ENCODE measurements at regions not wholly inside any gene's neighbourhood (a gene's known extent, or its start where the extent isn't known, plus 50 kb on each side); places are given as distances from the start of the nearest gene placed in this dataset.

DNA sequence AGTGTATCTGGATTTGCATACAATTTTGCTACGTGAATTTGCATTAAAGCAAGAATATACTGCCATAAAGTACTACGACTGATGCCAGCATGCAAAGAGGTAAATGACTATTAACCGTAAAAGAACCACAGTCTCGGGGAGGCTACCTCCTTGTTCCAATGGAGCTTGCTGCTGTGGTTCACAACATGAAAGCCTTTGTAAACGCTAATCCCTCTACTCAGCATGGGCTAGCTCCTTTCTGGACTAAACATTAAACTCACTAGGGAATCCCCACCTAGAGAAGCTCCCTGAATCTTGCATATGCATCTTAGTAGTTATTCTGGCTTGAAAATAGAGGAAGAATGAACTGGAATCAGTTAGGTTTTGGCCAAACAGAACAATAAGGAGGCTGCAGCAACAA lies 60.5 kb upstream of the ARHGAP32 start:
- Histone ChIP-seq H3K27me3 (replicated peaks; ENCODE audit: insufficient read depth) (no peaks in the 10 kb centered on the region), H3K36me3 (no peaks in the 10 kb centered on the region), H3K4me1 (replicated peaks) (no peaks in the 10 kb centered on the region), H3K4me3 (no peak overlapping the region), H3K27ac (no peak overlapping the region), H3K9me3 (no peaks in the 10 kb centered on the region)
- TF ChIP-seq, protein P1, sequence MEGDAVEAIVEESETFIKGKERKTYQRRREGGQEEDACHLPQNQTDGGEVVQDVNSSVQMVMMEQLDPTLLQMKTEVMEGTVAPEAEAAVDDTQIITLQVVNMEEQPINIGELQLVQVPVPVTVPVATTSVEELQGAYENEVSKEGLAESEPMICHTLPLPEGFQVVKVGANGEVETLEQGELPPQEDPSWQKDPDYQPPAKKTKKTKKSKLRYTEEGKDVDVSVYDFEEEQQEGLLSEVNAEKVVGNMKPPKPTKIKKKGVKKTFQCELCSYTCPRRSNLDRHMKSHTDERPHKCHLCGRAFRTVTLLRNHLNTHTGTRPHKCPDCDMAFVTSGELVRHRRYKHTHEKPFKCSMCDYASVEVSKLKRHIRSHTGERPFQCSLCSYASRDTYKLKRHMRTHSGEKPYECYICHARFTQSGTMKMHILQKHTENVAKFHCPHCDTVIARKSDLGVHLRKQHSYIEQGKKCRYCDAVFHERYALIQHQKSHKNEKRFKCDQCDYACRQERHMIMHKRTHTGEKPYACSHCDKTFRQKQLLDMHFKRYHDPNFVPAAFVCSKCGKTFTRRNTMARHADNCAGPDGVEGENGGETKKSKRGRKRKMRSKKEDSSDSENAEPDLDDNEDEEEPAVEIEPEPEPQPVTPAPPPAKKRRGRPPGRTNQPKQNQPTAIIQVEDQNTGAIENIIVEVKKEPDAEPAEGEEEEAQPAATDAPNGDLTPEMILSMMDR (IDR thresholded peaks at IDR 0.05) = no peak
- TF ChIP-seq POLR2A (IDR thresholded peaks at IDR 0.05) (no peak), POLR2AphosphoS5 (IDR thresholded peaks at IDR 0.05) (no peak)
- intact Hi-C loops (cut with DNase I) = no loop called here
- no peak for DNase-seq (ENCODE audit: low spot score)
- whole genome bisulfite sequencing = 83% methylated on average over 5 of the region's 5 CpGs

DNA sequence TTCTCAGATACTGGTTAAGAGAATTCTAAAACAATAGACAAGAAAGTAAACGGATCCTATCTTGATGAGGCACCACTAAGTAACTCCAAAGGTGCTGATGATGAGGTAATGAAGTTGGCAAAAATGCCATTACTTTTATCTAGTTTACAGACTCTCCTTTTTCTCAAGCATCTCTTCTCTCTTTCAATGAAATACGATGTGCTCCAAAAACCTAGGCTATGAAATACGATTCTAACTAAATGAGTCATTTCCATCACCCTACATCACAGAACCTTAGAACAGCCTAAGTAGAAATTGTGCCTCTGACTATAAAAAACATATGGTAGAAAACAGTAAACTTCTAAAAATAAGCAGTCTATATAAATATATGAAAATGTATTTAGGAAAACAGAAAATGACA lies 58.9 kb upstream of the ARHGAP32 start:
- H3K27ac ChIP-seq = no peak overlapping the region
- H3K4me3 ChIP-seq = no peak overlapping the region
- H3K4me1 ChIP-seq (replicated peaks) = no peaks in the 10 kb centered on the region
- no peaks in the 10 kb centered on the region for H3K9me3 ChIP-seq
- no peaks in the 10 kb centered on the region for H3K36me3 ChIP-seq
- 62% methylated on average over 3 of the region's 3 CpGs for WGBS
- no peak for DNase-seq (ENCODE audit: low spot score)
- intact Hi-C loops (cut with DNase I) = no loop called here
- TF ChIP-seq POLR2AphosphoS5 (IDR thresholded peaks at IDR 0.05) = no peak
- TF ChIP-seq POLR2A (IDR thresholded peaks at IDR 0.05) = no peak
- TF ChIP-seq, protein P1 (IDR thresholded peaks at IDR 0.05) = no peak
- no peaks in the 10 kb centered on the region for H3K27me3 ChIP-seq (replicated peaks; ENCODE audit: insufficient read depth)

DNA sequence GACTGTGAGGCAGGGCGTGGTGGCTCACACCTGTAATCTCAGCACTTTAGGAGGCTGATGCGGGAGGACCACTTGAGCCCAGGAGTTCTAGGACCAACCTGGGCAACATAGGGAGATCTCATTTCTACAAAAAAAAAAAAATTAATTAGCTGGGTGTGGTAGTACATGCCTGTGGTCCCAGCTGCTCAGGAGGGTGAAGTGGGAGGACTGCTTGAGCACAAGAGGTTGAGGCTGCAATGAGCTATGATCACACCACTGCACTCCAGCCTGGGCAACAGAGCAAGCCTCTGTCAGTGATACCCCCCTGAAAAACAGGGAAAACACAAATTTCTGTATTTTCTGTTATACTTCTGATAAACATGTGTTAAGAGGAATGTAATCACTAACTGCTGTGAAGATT lies 57.8 kb upstream of the ARHGAP32 start:
- Histone ChIP-seq H3K4me3 (no peak overlapping the region), H3K9me3 (no peaks in the 10 kb centered on the region), H3K36me3 (no peaks in the 10 kb centered on the region), H3K27ac (no peak overlapping the region), H3K4me1 (replicated peaks) (no peaks in the 10 kb centered on the region), H3K27me3 (replicated peaks; ENCODE audit: insufficient read depth) (no peaks in the 10 kb centered on the region)
- no peak for DNase-seq (ENCODE audit: low spot score)
- intact Hi-C loops (cut with DNase I) = no loop called here
- TF ChIP-seq, protein P1 (IDR thresholded peaks at IDR 0.05) = no peak
- TF ChIP-seq POLR2A (IDR thresholded peaks at IDR 0.05) = no peak
- no peak for TF ChIP-seq POLR2AphosphoS5 (IDR thresholded peaks at IDR 0.05)
- 98% methylated on average over 2 of the region's 2 CpGs for WGBS

DNA sequence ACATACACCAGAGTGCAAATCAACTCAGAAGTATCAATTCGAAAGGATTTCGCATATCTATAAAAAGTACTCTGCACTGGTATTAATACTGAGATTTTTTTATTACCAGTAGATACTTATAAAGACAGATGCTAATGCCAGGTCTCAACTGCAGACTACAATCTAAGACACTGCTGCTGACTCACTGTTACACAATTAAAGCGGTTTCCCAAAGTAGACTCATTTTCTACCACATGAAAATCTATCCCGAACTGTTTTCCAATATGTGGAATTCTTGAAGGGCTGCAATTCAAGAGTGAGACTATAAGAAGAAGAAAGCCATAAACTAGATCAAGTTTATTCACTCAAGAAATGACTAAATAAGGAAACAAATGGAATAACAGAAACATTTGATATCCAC lies 57.2 kb upstream of the ARHGAP32 start:
- intact Hi-C loops (cut with DNase I) = no loop called here
- Histone ChIP-seq H3K4me3 (no peak overlapping the region), H3K27ac (no peak overlapping the region), H3K27me3 (replicated peaks; ENCODE audit: insufficient read depth) (no peaks in the 10 kb centered on the region), H3K36me3 (no peaks in the 10 kb centered on the region), H3K9me3 (no peaks in the 10 kb centered on the region), H3K4me1 (replicated peaks) (no peaks in the 10 kb centered on the region)
- TF ChIP-seq, protein P1 (IDR thresholded peaks at IDR 0.05) = no peak
- TF ChIP-seq POLR2A (IDR thresholded peaks at IDR 0.05) = no peak
- TF ChIP-seq POLR2AphosphoS5 (IDR thresholded peaks at IDR 0.05) = no peak
- DNase-seq (ENCODE audit: low spot score) = no peak
- WGBS = 91% methylated on average over 4 of the region's 4 CpGs

DNA sequence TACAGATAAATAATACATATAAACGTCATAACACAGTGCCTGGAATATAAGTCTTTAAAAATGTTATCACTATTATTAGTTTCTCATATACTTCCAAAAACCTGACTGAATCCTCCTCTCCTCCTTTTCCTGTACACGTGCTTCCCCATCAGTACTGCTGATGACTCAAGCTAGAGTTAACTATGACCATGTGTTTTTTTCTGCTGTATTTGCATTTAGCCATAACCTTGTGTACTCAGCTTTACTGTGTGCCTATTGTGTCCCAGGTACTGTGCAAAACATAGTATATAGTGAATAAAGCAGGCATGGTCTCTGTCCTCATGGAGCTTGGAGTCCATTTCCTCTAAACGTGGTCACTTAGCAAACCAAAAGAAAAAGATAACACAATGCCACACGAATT lies 56.5 kb upstream of the ARHGAP32 start:
- Histone ChIP-seq H3K4me1 (replicated peaks) (no peaks in the 10 kb centered on the region), H3K9me3 (no peaks in the 10 kb centered on the region), H3K36me3 (no peaks in the 10 kb centered on the region), H3K27me3 (replicated peaks; ENCODE audit: insufficient read depth) (no peaks in the 10 kb centered on the region), H3K4me3 (no peak overlapping the region), H3K27ac (no peak overlapping the region)
- TF ChIP-seq POLR2AphosphoS5 (IDR thresholded peaks at IDR 0.05) (no peak), POLR2A (IDR thresholded peaks at IDR 0.05) (no peak)
- TF ChIP-seq, protein P1 (IDR thresholded peaks at IDR 0.05) = no peak
- 72% methylated on average over 4 of the region's 4 CpGs for WGBS
- intact Hi-C loops (cut with DNase I) = no loop called here
- DNase-seq (ENCODE audit: low spot score) = no peak

Data from prostate gland (tissue), 2 donors.